H1 (cell line): ENCODE measurements at regions not wholly inside any gene's neighbourhood (a gene's known extent, or its start where the extent isn't known, plus 50 kb on each side); places are given as distances from the start of the nearest gene placed in this dataset.

Experiments used
- CHD7 ChIP-seq: fragments of 300-600 bp; sonication (generic); IDR thresholded peaks from 2 replicates; pipeline ENCODE4 v1.7.1; 2012; ENCODE audit warnings: low read length, moderate library complexity, mild to moderate bottlenecking, inconsistent platforms; ENCODE audit not compliant: insufficient replicate concordance
- HDAC2 ChIP-seq, 2 experiments: fragments of 300-600 bp in 1 of 2; sonication (generic) in 1 of 2; IDR thresholded peaks; 2 replicates each; pipeline ENCODE4 v1.6.1; 2011 to 2012; ENCODE audit warnings: low read depth in 2 of 2, low read length in 2 of 2, mild to moderate bottlenecking in 2 of 2, moderate library complexity in 2 of 2, borderline replicate concordance in 1 of 2, inconsistent platforms in 1 of 2

- no peak for TF ChIP-seq CHD7
- TF ChIP-seq HDAC2 (IDR thresholded peaks at IDR 0.05; ENCODE audit: borderline replicate concordance in 1 of 2, low read depth in 2 of 2, low read length in 2 of 2), result 0 out of 4 replicates have a peak, but pooled peaks of 1 of the 2 experiments have one; percentile 5
- TF ChIP-seq, all 59 proteins: peak for 2
Observed at GRCh38 chr20:53867741-53868351, 202.5 kb downstream of the BCAS1 start (continued).
